ENCODE measurements at regions not wholly inside any gene's neighbourhood (a gene's known extent, or its start where the extent isn't known, plus 50 kb on each side); places are given as distances from the start of the nearest gene placed in this dataset.
A peak's percentile ranks its signal among the peaks of the same experiment; 100 is the strongest.
"Not testable (repeated sequence)": the region's sequence is repeated elsewhere in the genome, so short reads cannot be mapped to it uniquely, and the experiment has no call there.

DNA sequence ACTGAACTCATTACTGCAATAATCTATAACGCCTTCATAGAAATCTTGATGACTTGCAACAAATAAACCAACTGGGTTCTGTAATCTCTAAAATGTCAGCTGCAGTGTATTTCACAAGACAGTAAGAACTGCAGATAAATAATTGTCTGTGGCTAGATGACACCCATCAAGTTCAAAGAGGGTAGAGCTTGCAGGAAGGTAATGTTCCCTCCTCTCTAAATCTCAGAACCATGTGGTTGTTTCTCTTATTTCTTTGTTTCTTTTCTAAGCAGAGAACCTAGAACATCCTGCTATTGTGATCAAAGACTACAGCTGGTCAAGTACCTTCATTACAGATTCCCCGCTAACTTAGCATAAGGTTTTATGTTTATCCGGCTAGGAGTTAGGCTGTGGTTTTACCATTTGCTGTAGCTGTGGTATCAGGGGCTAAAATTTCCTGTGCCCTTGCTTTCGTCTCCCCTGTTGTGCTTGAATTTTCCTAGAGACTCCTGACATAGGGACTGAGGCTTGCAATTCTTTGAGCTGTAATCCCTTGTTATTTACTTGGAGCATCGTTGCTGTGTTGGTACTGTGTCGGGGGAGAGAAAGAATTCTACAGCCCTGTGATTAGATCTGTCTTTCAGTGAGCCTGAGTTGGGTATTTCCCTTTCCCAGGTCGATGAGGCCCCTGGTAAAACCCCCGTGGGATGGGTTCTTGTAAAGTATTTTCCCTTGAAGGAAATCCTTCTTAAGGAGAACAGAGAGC is 253.1 kb upstream of the BTG1 start:
- 62 to 68% methylated on average over 8 of the region's 8 CpGs for WGBS, 2 donors
- Histone ChIP-seq H3K27me3 (ENCODE audit: control insufficient read depth in 1 of 2, insufficient read depth in 2 of 2, low read length in 2 of 2) (no peaks in the 10 kb centered on the region), H3K4me3 (ENCODE audit: low read depth in 1 of 2, low read length in 2 of 2) (no peak overlapping the region), H3K27ac (ENCODE audit: low read depth in 2 of 2, low read length in 1 of 2) (peak overlapping the region in 1 of 2 donors; percentile 55), H3K36me3 (ENCODE audit: control insufficient read depth in 2 of 2, insufficient read depth in 2 of 2, low read length in 1 of 2) (no peaks in the 10 kb centered on the region), H3K9me3 (ENCODE audit: control insufficient read depth in 2 of 2, insufficient read depth in 1 of 2, low read depth in 1 of 2, low read length in 1 of 2) (peaks cover 0 to 3% of the 10 kb centered on the region in 2 donors), H3K4me1 (ENCODE audit: control insufficient read depth in 2 of 2, insufficient read depth in 2 of 2, low read length in 1 of 2) (peaks cover 0 to 6% of the 10 kb centered on the region in 2 donors)

DNA sequence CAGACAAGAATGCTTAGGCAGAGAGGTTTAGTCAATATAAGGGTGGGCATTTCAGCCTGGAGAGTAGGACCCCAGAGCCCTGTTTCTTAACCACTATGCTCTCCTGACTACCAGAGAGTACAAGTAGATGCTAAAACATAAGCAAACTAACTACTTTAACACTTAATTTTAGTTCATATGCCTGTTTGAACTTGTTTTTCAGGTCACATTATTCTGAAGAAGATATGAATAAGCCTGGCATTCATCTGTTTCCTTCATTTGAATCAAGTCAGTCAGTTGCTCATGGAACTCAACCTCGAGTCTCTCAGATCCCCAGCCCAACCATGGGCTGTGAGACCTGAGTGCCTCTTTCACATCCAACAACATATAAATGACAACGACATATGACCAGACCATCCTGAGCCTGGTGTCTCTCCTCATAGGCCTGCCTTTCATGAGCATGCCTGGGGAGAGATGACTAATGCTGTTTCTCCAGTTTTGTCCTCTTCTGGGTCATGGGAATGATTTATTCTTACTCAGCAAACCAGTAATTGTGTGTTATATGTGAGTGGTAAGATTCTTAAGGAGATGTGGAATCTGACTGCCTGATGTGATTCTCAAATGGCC is 251.1 kb upstream of the BTG1 start:
- peaks cover 2 to 6% of the 10 kb centered on the region in 2 donors for H3K9me3 ChIP-seq (ENCODE audit: control insufficient read depth in 2 of 2, insufficient read depth in 1 of 2, low read depth in 1 of 2, low read length in 1 of 2)
- H3K4me3 ChIP-seq (ENCODE audit: low read depth in 1 of 2, low read length in 2 of 2) = no peak overlapping the region
- no peaks in the 10 kb centered on the region for H3K27me3 ChIP-seq (ENCODE audit: control insufficient read depth in 1 of 2, insufficient read depth in 2 of 2, low read length in 2 of 2)
- H3K4me1 ChIP-seq (ENCODE audit: control insufficient read depth in 2 of 2, insufficient read depth in 2 of 2, low read length in 1 of 2) = peaks cover 0 to 4% of the 10 kb centered on the region in 2 donors
- H3K36me3 ChIP-seq (ENCODE audit: control insufficient read depth in 2 of 2, insufficient read depth in 2 of 2, low read length in 1 of 2) = no peaks in the 10 kb centered on the region
- H3K27ac ChIP-seq (ENCODE audit: low read depth in 2 of 2, low read length in 1 of 2) = peak overlapping the region; percentile 78 to 91
- WGBS, 2 donors = 45 to 68% methylated on average over 2 of the region's 2 CpGs

DNA sequence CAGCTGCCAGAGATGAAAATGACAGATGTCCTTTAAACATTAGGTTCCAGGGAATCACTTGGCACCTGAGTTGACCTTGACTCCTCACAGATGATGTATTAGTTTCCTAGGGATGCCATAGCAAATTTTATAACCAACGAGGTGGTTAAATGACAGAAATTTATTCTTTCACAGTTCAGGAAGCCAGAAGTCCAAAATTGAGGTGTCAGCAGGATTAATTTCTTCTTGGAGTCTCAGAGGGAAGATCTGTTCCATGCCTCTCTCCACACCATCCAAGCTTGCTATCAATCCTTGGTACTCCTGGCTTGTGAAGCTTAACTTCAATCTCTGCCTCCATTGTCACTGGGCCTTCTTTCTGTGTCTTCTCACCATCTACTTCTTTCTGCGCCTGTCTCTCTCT is 249.7 kb upstream of the BTG1 start:
- Histone ChIP-seq H3K27ac (ENCODE audit: low read depth in 2 of 2, low read length in 1 of 2) (no peak overlapping the region), H3K4me3 (ENCODE audit: low read depth in 1 of 2, low read length in 2 of 2) (no peak overlapping the region), H3K27me3 (ENCODE audit: control insufficient read depth in 1 of 2, insufficient read depth in 2 of 2, low read length in 2 of 2) (no peaks in the 10 kb centered on the region), H3K4me1 (ENCODE audit: control insufficient read depth in 2 of 2, insufficient read depth in 2 of 2, low read length in 1 of 2) (peaks cover 0 to 4% of the 10 kb centered on the region in 2 donors), H3K36me3 (ENCODE audit: control insufficient read depth in 2 of 2, insufficient read depth in 2 of 2, low read length in 1 of 2) (no peaks in the 10 kb centered on the region), H3K9me3 (ENCODE audit: control insufficient read depth in 2 of 2, insufficient read depth in 1 of 2, low read depth in 1 of 2, low read length in 1 of 2) (peaks cover 2 to 6% of the 10 kb centered on the region in 2 donors)
- 88 to 95% methylated on average over 2 of the region's 2 CpGs for WGBS, 2 donors

DNA sequence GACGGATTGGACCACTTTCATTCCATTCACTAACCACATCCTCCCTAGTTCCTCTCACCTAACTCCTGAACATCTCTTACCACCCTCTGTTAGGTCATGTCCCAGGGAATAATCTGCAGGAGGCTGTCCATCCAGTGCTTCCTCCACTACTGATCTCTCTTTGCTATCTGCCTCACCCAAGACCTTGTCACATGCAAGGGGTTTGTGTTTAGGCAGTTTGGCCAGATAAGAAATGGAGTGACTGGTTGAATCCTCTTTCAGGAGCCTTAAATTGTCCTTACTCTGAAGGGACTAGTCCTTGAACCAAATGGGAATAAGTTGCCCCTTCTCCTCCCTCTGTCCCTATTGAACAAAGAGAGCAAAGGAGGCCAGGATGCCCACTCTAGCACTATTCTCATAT is 249.2 kb upstream of the BTG1 start:
- peaks cover 0 to 4% of the 10 kb centered on the region in 2 donors for H3K4me1 ChIP-seq (ENCODE audit: control insufficient read depth in 2 of 2, insufficient read depth in 2 of 2, low read length in 1 of 2)
- no peaks in the 10 kb centered on the region for H3K27me3 ChIP-seq (ENCODE audit: control insufficient read depth in 1 of 2, insufficient read depth in 2 of 2, low read length in 2 of 2)
- WGBS, 2 donors = 91% methylated on average over 1 of the region's 1 CpG
- no peaks in the 10 kb centered on the region for H3K36me3 ChIP-seq (ENCODE audit: control insufficient read depth in 2 of 2, insufficient read depth in 2 of 2, low read length in 1 of 2)
- H3K9me3 ChIP-seq (ENCODE audit: control insufficient read depth in 2 of 2, insufficient read depth in 1 of 2, low read depth in 1 of 2, low read length in 1 of 2) = peaks cover 2 to 6% of the 10 kb centered on the region in 2 donors
- no peak overlapping the region for H3K4me3 ChIP-seq (ENCODE audit: low read depth in 1 of 2, low read length in 2 of 2)
- no peak overlapping the region for H3K27ac ChIP-seq (ENCODE audit: low read depth in 2 of 2, low read length in 1 of 2)

DNA sequence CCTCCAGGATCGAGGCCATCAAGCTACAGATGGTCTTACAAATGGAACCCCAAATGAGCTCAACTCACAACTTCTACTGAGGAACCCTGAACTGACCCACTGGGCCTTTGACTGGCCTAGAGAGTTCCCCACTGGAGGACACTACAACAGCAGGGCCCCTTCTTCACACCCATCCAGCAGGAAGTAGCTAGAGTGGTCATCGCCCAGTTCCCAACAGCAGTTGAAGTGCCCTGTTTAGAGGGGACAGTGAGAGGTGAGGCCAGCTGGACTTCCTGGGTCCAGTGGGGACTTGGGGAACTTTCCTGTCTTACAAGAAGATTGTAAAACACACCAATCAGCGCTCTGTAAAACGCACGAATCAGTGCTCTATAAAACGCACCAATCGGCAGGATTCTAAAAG is 247.9 kb upstream of the BTG1 start:
- H3K4me1 ChIP-seq (ENCODE audit: control insufficient read depth in 2 of 2, insufficient read depth in 2 of 2, low read length in 1 of 2) = peaks cover 0 to 4% of the 10 kb centered on the region in 2 donors
- no peaks in the 10 kb centered on the region for H3K27me3 ChIP-seq (ENCODE audit: control insufficient read depth in 1 of 2, insufficient read depth in 2 of 2, low read length in 2 of 2)
- 92 to 98% methylated on average over 7 of the region's 7 CpGs for WGBS, 2 donors
- peaks cover 2 to 6% of the 10 kb centered on the region in 2 donors for H3K9me3 ChIP-seq (ENCODE audit: control insufficient read depth in 2 of 2, insufficient read depth in 1 of 2, low read depth in 1 of 2, low read length in 1 of 2)
- H3K4me3 ChIP-seq (ENCODE audit: low read depth in 1 of 2, low read length in 2 of 2) = no peak overlapping the region
- H3K27ac ChIP-seq (ENCODE audit: low read depth in 2 of 2, low read length in 1 of 2) = peak overlapping the region; percentile 55 to 64
- H3K36me3 ChIP-seq (ENCODE audit: control insufficient read depth in 2 of 2, insufficient read depth in 2 of 2, low read length in 1 of 2) = no peaks in the 10 kb centered on the region

DNA sequence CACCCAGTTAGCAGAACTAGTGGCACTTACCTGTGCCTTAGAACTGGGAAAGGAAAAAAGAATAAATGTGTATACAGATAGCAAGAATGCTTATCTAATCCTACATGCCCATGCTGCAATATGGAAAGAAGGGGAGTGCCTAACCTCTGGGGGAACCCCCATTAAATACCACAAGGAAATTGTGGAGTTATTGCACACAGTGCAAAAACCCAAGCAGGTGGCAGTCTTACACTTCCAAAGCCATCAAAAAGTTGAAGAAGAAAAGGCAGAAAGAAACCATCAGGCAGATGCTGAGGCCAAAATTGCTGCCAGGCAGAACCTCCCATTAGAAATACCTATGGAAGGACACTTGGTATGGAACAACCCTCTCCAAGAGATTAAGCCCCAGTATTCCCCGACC is 246.1 kb upstream of the BTG1 start:
- H3K27ac ChIP-seq (ENCODE audit: low read depth in 2 of 2, low read length in 1 of 2); H3K4me1 ChIP-seq (ENCODE audit: control insufficient read depth in 2 of 2, insufficient read depth in 2 of 2, low read length in 1 of 2); H3K27me3 ChIP-seq (ENCODE audit: control insufficient read depth in 1 of 2, insufficient read depth in 2 of 2, low read length in 2 of 2); H3K4me3 ChIP-seq (ENCODE audit: low read depth in 1 of 2, low read length in 2 of 2); H3K9me3 ChIP-seq (ENCODE audit: control insufficient read depth in 2 of 2, insufficient read depth in 1 of 2, low read depth in 1 of 2, low read length in 1 of 2); H3K36me3 ChIP-seq (ENCODE audit: control insufficient read depth in 2 of 2, insufficient read depth in 2 of 2, low read length in 1 of 2): not testable (repeated sequence)
- 92 to 94% methylated on average over 1 of the region's 1 CpG for WGBS, 2 donors

DNA sequence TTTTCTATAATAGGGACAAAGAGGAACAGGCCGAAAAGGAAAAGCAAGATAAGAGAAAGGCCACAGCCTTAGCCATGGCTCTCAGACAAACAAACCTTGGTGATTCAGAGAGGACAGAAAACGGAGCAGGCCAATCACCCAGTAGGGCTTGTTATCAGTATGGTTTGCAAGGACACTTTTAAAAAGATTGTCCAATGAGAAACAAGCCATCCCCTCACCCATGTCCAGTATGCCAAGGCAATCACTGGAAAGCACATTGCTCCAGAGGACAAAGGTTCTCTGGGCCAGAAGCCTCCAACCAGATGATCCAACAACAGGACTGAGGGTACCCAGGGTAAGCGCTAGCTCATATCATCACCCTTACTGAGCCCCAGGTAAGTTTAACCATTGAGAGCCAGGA is 243.8 kb upstream of the BTG1 start:
- Histone ChIP-seq H3K27ac (ENCODE audit: low read depth in 2 of 2, low read length in 1 of 2) (no peak overlapping the region), H3K27me3 (ENCODE audit: control insufficient read depth in 1 of 2, insufficient read depth in 2 of 2, low read length in 2 of 2) (no peaks in the 10 kb centered on the region), H3K36me3 (ENCODE audit: control insufficient read depth in 2 of 2, insufficient read depth in 2 of 2, low read length in 1 of 2) (no peaks in the 10 kb centered on the region), H3K9me3 (ENCODE audit: control insufficient read depth in 2 of 2, insufficient read depth in 1 of 2, low read depth in 1 of 2, low read length in 1 of 2) (peaks cover 2 to 6% of the 10 kb centered on the region in 2 donors), H3K4me3 (ENCODE audit: low read depth in 1 of 2, low read length in 2 of 2) (no peak overlapping the region), H3K4me1 (ENCODE audit: control insufficient read depth in 2 of 2, insufficient read depth in 2 of 2, low read length in 1 of 2) (no peaks in the 10 kb centered on the region)
- WGBS, 2 donors = 80% methylated on average over 3 of the region's 3 CpGs

DNA sequence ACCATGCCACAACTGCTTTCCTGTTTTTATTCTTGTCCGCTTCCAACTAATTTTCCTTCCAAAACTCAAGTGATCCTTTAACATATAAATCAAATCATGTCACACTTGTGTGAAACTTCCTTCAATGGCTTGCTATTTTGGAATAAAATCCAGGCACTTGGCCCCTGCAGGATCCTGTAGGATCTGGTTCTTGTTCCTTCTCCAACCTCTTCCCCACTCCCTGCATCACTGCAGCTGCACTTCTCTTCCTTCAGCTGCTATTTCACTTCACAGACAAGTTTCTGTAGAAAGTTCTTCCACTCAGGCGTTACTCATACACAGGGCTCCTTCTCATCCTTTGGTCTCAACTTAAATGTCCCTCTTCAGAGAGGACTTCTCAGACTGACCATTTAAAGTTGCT is 239.7 kb upstream of the BTG1 start:
- 88 to 89% methylated on average over 2 of the region's 2 CpGs for WGBS, 2 donors
- no peaks in the 10 kb centered on the region for H3K4me1 ChIP-seq (ENCODE audit: control insufficient read depth in 2 of 2, insufficient read depth in 2 of 2, low read length in 1 of 2)
- no peak overlapping the region for H3K27ac ChIP-seq (ENCODE audit: low read depth in 2 of 2, low read length in 1 of 2)
- no peaks in the 10 kb centered on the region for H3K27me3 ChIP-seq (ENCODE audit: control insufficient read depth in 1 of 2, insufficient read depth in 2 of 2, low read length in 2 of 2)
- no peak overlapping the region for H3K4me3 ChIP-seq (ENCODE audit: low read depth in 1 of 2, low read length in 2 of 2)
- H3K36me3 ChIP-seq (ENCODE audit: control insufficient read depth in 2 of 2, insufficient read depth in 2 of 2, low read length in 1 of 2) = no peaks in the 10 kb centered on the region
- H3K9me3 ChIP-seq (ENCODE audit: control insufficient read depth in 2 of 2, insufficient read depth in 1 of 2, low read depth in 1 of 2, low read length in 1 of 2) = no peaks in the 10 kb centered on the region

DNA sequence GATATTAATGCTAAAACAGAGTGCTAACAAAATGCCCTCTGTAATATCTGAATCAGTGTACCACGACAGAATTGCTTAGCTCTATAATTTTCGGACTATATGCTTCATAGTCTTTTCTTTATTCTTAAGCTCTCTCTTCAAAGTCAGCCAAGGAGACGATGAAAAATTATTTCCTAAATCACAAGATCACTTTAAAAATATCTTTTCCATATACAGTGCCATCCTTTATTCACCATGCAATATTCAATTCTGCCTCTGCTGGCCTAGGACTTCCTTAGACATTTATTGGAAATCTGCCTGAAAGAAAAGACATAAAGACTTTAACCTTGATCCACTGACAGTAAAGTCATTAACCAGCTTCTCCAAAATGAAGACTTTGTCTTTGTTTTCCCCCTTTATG is 238.9 kb upstream of the BTG1 start:
- WGBS, 2 donors = 73 to 92% methylated on average over 3 of the region's 3 CpGs
- H3K36me3 ChIP-seq (ENCODE audit: control insufficient read depth in 2 of 2, insufficient read depth in 2 of 2, low read length in 1 of 2) = no peaks in the 10 kb centered on the region
- H3K4me1 ChIP-seq (ENCODE audit: control insufficient read depth in 2 of 2, insufficient read depth in 2 of 2, low read length in 1 of 2) = no peaks in the 10 kb centered on the region
- no peaks in the 10 kb centered on the region for H3K9me3 ChIP-seq (ENCODE audit: control insufficient read depth in 2 of 2, insufficient read depth in 1 of 2, low read depth in 1 of 2, low read length in 1 of 2)
- H3K4me3 ChIP-seq (ENCODE audit: low read depth in 1 of 2, low read length in 2 of 2) = no peak overlapping the region
- no peak overlapping the region for H3K27ac ChIP-seq (ENCODE audit: low read depth in 2 of 2, low read length in 1 of 2)
- H3K27me3 ChIP-seq (ENCODE audit: control insufficient read depth in 1 of 2, insufficient read depth in 2 of 2, low read length in 2 of 2) = no peaks in the 10 kb centered on the region

DNA sequence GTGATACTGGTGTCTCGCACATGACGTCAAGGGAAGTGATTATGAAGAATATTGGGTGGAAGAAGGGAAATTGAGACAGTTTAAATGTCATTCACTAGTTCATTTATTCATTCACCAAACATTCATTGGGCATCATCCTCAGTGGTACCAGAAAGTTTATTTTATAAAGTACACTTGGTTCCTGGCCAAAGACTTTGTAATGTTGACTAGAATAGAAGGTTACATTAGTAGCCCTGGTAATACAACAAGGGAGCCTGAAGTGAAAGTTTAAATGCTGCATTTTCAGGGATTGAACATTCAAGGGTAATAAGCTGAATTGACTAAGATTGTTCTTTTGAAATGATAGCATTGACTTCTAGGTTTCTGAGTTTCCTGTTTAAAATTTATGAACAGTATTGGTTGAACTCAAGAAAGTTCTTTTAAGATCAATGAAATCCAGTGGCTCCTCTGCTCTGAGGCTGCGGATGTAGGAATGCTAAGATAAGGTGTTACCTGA is 236.8 kb upstream of the BTG1 start:
- H3K4me1 ChIP-seq (ENCODE audit: control insufficient read depth in 2 of 2, insufficient read depth in 2 of 2, low read length in 1 of 2) = no peaks in the 10 kb centered on the region
- WGBS, 2 donors = 94 to 99% methylated on average over 3 of the region's 3 CpGs
- no peaks in the 10 kb centered on the region for H3K27me3 ChIP-seq (ENCODE audit: control insufficient read depth in 1 of 2, insufficient read depth in 2 of 2, low read length in 2 of 2)
- H3K9me3 ChIP-seq (ENCODE audit: control insufficient read depth in 2 of 2, insufficient read depth in 1 of 2, low read depth in 1 of 2, low read length in 1 of 2) = no peaks in the 10 kb centered on the region
- H3K36me3 ChIP-seq (ENCODE audit: control insufficient read depth in 2 of 2, insufficient read depth in 2 of 2, low read length in 1 of 2) = no peaks in the 10 kb centered on the region
- H3K27ac ChIP-seq (ENCODE audit: low read depth in 2 of 2, low read length in 1 of 2) = no peak overlapping the region
- no peak overlapping the region for H3K4me3 ChIP-seq (ENCODE audit: low read depth in 1 of 2, low read length in 2 of 2)
